HepG2 (cell line): ENCODE measurements at regions not wholly inside any gene's neighbourhood (a gene's known extent, or its start where the extent isn't known, plus 50 kb on each side); places are given as distances from the start of the nearest gene placed in this dataset.

Source experiments
- ATAC-seq: fragments of 200-7000 bp; cut with Tn5 transposase; 3 replicates; pipeline ENCODE4 v1.9.1; 2020; ENCODE audit warnings: mild to moderate bottlenecking, moderate library complexity
- BruUV-seq: library from RNA; stranded (reverse); fragments of 400-500 nt; replicated peaks from 2 replicates; lab custom pipeline; 2021; lab: Mats Ljungman, UMichigan
- CTCF ChIA-PET: fragments of 300-600 bp; formaldehyde crosslinking; extraction: SDS; loops from one replicate; lab custom pipeline; 2021; ENCODE audit warnings: low total read pairs, inconsistent platforms, low intra/inter-chr PET ratio; lab: Yijun Ruan, JAX
- POLR2A ChIA-PET: fragments of 350-600 bp; sonication (Branson Sonifier 250); formaldehyde crosslinking; loops from one replicate; lab custom pipeline; 2020; ENCODE audit warnings: antibody characterized with exemption, inconsistent platforms; lab: Yijun Ruan, JAX
- DNase-seq: peaks from one replicate; pipeline ENCODE4 v3.0.0-alpha.2; 2015; ENCODE audit warnings: low spot score
- FAIRE-seq: peaks from 3 replicates; lab custom pipeline; 2011; peaks lifted over from hg19 to GRCh38; lab: Jason Lieb, UNC
- H2AFZ ChIP-seq: one replicate; pipeline ENCODE4 v1.6.1; 2011; ENCODE audit warnings: low read length, inconsistent platforms
- H3K27ac ChIP-seq: fragments of 300-600 bp; 3 replicates; pipeline ENCODE4 v1.8.0; 2011; ENCODE audit warnings: mixed run types, mild to moderate bottlenecking, mixed read lengths, low read length, inconsistent platforms; ENCODE audit not compliant: insufficient read depth; ENCODE audit errors: extremely low read length
- H3K27me3 ChIP-seq, 2 experiments: fragments of 200-600 bp in 1 of 2; 2 replicates in 1 of 2; 3 replicates in 1 of 2; pipeline versions ENCODE4 v1.6.0 to v1.8.0; 2011; ENCODE audit warnings: low read length in 2 of 2, mild to moderate bottlenecking in 2 of 2, moderate library complexity in 2 of 2, inconsistent platforms in 1 of 2; ENCODE audit not compliant: insufficient read depth in 2 of 2, control insufficient read depth in 1 of 2
- H3K36me3 ChIP-seq, 2 experiments: fragments of 200-600 bp in 1 of 2; replicated peaks in 1 of 2; 2 replicates in 1 of 2; 3 replicates in 1 of 2; pipeline versions ENCODE4 v1.5.1 to v1.8.0; 2011; ENCODE audit warnings: low read length in 2 of 2, inconsistent platforms in 1 of 2; ENCODE audit not compliant: insufficient read depth in 2 of 2, control insufficient read depth in 1 of 2
- H3K4me1 ChIP-seq: 2 replicates; pipeline ENCODE4 v1.5.1; 2012; ENCODE audit warnings: low read length, inconsistent platforms; ENCODE audit not compliant: insufficient read depth
- H3K4me2 ChIP-seq: 2 replicates; pipeline ENCODE4 v1.6.0; 2011; ENCODE audit warnings: low read depth, low read length, inconsistent platforms
- H3K4me3 ChIP-seq, 3 experiments: fragments of 200-600 bp in 1 of 3; sonication (generic), shearing (Covaris generic) in 1 of 3; replicated peaks in 1 of 3; 2 replicates each; pipeline ENCODE4 v1.5.1; 2011 to 2016; ENCODE audit warnings: low read length in 3 of 3, inconsistent platforms in 2 of 3, low read depth in 2 of 3, mild to moderate bottlenecking in 2 of 3, control low read depth in 1 of 3, mixed read lengths in 1 of 3; ENCODE audit not compliant: insufficient read depth in 1 of 3
- H3K79me2 ChIP-seq: one replicate; pipeline ENCODE4 v1.6.1; 2011; ENCODE audit warnings: low read length, inconsistent platforms; ENCODE audit not compliant: insufficient read depth
- H3K9ac ChIP-seq: 2 replicates; pipeline ENCODE4 v1.6.0; 2011; ENCODE audit warnings: mild to moderate bottlenecking, low read depth, low read length, inconsistent platforms; ENCODE audit not compliant: insufficient read depth
- H3K9me3 ChIP-seq: 2 replicates; pipeline ENCODE4 v1.5.1; 2012; ENCODE audit warnings: mild to moderate bottlenecking, low read length
- H4K20me1 ChIP-seq: 2 replicates; pipeline ENCODE4 v1.6.0; 2011; ENCODE audit warnings: inconsistent platforms, mild to moderate bottlenecking, low read length, moderate library complexity; ENCODE audit not compliant: insufficient read depth
- ATM ChIP-seq: fragments of 450-650 bp; IDR thresholded peaks from 2 replicates; pipeline ENCODE4 v1.7.1; 2017; ENCODE audit warnings: mild to moderate bottlenecking, borderline replicate concordance
- GABPB1 ChIP-seq: IDR thresholded peaks from 2 replicates; pipeline ENCODE4 v1.6.1; 2016; ENCODE audit warnings: mild to moderate bottlenecking, missing genetic modification reagents, moderate library complexity, missing compliant biosample characterization
- HMG20B ChIP-seq: conservative IDR thresholded peaks from 2 replicates; pipeline ENCODE4 v1.6.1; 2016; ENCODE audit warnings: missing genetic modification reagents, missing compliant biosample characterization
- HNRNPK ChIP-seq: fragments of 200-400 bp; formaldehyde crosslinking; IDR thresholded peaks from 2 replicates; pipeline ENCODE4 v1.6.1; 2018; ENCODE audit warnings: low read length, low read depth, moderate library complexity, mild to moderate bottlenecking; ENCODE audit not compliant: poor library complexity, severe bottlenecking
- MYNN ChIP-seq: sonication (generic); formaldehyde crosslinking; IDR thresholded peaks from 2 replicates; pipeline ENCODE4 v1.4.0; 2020; ENCODE audit warnings: mild to moderate bottlenecking, low read depth, missing genetic modification reagents
- NFRKB ChIP-seq: fragments of 450-650 bp; IDR thresholded peaks from 2 replicates; pipeline ENCODE4 v1.6.1; 2017
- SAP130 ChIP-seq: IDR thresholded peaks from 2 replicates; pipeline ENCODE4 v1.6.1; 2016; ENCODE audit warnings: low read depth
- SMC3 ChIP-seq: IDR thresholded peaks from 2 replicates; pipeline ENCODE4 v1.6.1; 2011; ENCODE audit warnings: low read length, improper control_type of control experiment
- ZNF232 ChIP-seq: sonication (generic); formaldehyde crosslinking; IDR thresholded peaks from 2 replicates; pipeline ENCODE4 v1.4.0; 2020; ENCODE audit warnings: missing genetic modification reagents, borderline replicate concordance
- ZNF33B ChIP-seq: sonication (generic); formaldehyde crosslinking; IDR thresholded peaks from 2 replicates; pipeline ENCODE4 v1.5.1; 2020; ENCODE audit warnings: mild to moderate bottlenecking, missing genetic modification reagents
- ZNF34 ChIP-seq: sonication (generic); formaldehyde crosslinking; IDR thresholded peaks from 2 replicates; pipeline ENCODE4 v1.4.0; 2020; ENCODE audit warnings: mild to moderate bottlenecking, missing genetic modification reagents, borderline replicate concordance
- ZNF773 ChIP-seq: sonication (generic); formaldehyde crosslinking; IDR thresholded peaks from 2 replicates; pipeline ENCODE4 v1.4.0; 2020; ENCODE audit warnings: missing genetic modification reagents, borderline replicate concordance
- WGBS: methylation state at CpG from one replicate; pipeline ENCODE4 v1.1.6; 2017; ENCODE audit warnings: low lambda C conversion rate; 5-methylcytosine and 5-hydroxymethylcytosine counted together
- in situ Hi-C: cut with HindIII; loops from 2 replicates; pipeline ENCODE4 v1.10.0; 2017; ENCODE audit warnings: low pct_unique_long_range_greater_than_20kb; ENCODE audit not compliant: extremely low pct_ligation_motif_present
- intact Hi-C: fragments of 100-400 bp; cut with micrococcal nuclease; formaldehyde crosslinking; loops from one replicate; pipeline ENCODE4 v1.10.0; 2022; ENCODE audit not compliant: unreplicated experiment
- TF ChIP-seq, protein P1 (sequence below): sonication (generic); formaldehyde crosslinking; IDR thresholded peaks from 2 replicates; pipeline ENCODE4 v1.5.1; 2020; ENCODE audit warnings: missing genetic modification reagents, mild to moderate bottlenecking, borderline replicate concordance
- TF ChIP-seq, protein P2 (sequence below): sonication (generic); formaldehyde crosslinking; IDR thresholded peaks from 2 replicates; pipeline ENCODE4 v1.4.0; 2020; ENCODE audit warnings: mild to moderate bottlenecking, low read depth, missing genetic modification reagents
- TF ChIP-seq, protein P3 (sequence below): sonication (generic); formaldehyde crosslinking; IDR thresholded peaks from 2 replicates; pipeline ENCODE4 v1.5.0; 2020; ENCODE audit warnings: mild to moderate bottlenecking, low read depth, missing genetic modification reagents, borderline replicate concordance
- TF ChIP-seq, protein P4 (sequence below): sonication (generic); formaldehyde crosslinking; IDR thresholded peaks from 2 replicates; pipeline ENCODE4 v1.4.0; 2020; ENCODE audit warnings: missing genetic modification reagents, borderline replicate concordance

DNA sequence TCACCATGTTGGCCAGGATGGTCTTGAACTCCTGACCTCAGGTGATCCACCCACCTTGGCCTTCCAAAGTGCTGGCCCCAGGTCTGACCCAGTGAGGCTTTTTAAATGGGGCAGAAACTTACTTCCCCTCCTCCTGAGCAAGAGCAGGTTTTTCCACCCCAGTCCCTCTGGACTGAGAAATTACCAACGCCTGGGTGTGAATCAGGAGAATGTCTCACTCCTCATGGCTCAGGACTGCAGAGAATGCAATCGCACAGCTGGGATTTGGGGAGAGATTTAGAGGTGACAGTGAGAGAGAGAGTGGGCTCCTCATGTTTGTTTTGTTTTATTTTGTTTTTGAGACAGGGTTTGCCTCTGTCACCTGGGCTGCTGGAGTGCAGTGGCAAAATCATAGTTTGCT lies 203.6 kb downstream of the RAB11FIP4 start:
- H3K36me3 ChIP-seq, result no peaks in the 10 kb centered on the region
- POLR2A ChIA-PET, result no interaction called here
- H2AFZ ChIP-seq, result no peak overlapping the region
- no peak overlapping the region for H3K27ac ChIP-seq
- H3K4me1 ChIP-seq, result peaks cover 47% of the 10 kb centered on the region
- no peak for ATAC-seq
- CTCF ChIA-PET, result no interaction called here
- 86% methylated on average over 1 of the region's 2 CpGs for WGBS
- H3K27me3 ChIP-seq, result no peaks in the 10 kb centered on the region
- no peaks in the 10 kb centered on the region for H4K20me1 ChIP-seq
- no peak for FAIRE-seq
- in situ Hi-C loops (no loop called here), intact Hi-C loops (no loop called here)
- H3K9ac ChIP-seq, result no peak overlapping the region
- DNase-seq, result no peak
- BruUV-seq, result no TSS peak
- H3K4me3 ChIP-seq, result no peak overlapping the region
- H3K4me2 ChIP-seq, result no peak overlapping the region
- TF ChIP-seq ZNF232 (CRISPR knock-in tag) (no peak), HMG20B (CRISPR knock-in tag) (no peak), GABPB1 (CRISPR knock-in tag) (no peak), ZNF33B (CRISPR knock-in tag) (no peak), HNRNPK (no peak), ZNF34 (CRISPR knock-in tag) (no peak), MYNN (CRISPR knock-in tag) (no peak), SAP130 (CRISPR knock-in tag) (no peak), NFRKB (no peak), ZNF773 (CRISPR knock-in tag) (no peak), SMC3 (no peak), ATM (no peak)
- TF ChIP-seq, protein P1, sequence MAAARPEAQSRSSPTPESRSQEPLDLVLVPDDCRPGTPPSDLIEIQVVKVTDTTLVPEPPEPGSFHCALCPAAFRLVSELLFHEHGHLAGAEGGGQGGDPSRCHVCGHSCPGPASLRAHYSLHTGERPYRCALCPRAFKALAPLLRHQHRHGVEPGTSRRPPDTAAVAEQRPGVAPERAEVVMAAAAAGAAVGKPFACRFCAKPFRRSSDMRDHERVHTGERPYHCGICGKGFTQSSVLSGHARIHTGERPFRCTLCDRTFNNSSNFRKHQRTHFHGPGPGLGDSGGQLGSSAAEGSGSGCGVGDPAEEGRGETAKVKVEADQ, result no peak
- TF ChIP-seq, protein P2, sequence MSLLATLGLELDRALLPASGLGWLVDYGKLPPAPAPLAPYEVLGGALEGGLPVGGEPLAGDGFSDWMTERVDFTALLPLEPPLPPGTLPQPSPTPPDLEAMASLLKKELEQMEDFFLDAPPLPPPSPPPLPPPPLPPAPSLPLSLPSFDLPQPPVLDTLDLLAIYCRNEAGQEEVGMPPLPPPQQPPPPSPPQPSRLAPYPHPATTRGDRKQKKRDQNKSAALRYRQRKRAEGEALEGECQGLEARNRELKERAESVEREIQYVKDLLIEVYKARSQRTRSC (CRISPR knock-in tag), result no peak
- TF ChIP-seq, protein P3, sequence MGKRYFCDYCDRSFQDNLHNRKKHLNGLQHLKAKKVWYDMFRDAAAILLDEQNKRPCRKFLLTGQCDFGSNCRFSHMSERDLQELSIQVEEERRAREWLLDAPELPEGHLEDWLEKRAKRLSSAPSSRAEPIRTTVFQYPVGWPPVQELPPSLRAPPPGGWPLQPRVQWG (CRISPR knock-in tag), result no peak
- TF ChIP-seq, protein P4, sequence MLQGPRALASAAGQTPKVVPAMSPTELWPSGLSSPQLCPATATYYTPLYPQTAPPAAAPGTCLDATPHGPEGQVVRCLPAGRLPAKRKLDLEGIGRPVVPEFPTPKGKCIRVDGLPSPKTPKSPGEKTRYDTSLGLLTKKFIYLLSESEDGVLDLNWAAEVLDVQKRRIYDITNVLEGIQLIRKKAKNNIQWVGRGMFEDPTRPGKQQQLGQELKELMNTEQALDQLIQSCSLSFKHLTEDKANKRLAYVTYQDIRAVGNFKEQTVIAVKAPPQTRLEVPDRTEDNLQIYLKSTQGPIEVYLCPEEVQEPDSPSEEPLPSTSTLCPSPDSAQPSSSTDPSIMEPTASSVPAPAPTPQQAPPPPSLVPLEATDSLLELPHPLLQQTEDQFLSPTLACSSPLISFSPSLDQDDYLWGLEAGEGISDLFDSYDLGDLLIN (CRISPR knock-in tag), result no peak
- TF ChIP-seq, all 625 proteins: peak for 0
- no peaks in the 10 kb centered on the region for H3K79me2 ChIP-seq
- H3K9me3 ChIP-seq, result no peaks in the 10 kb centered on the region
